T1000 (cell line): ENCODE measurements at regions not wholly inside any gene's neighbourhood (a gene's known extent, or its start where the extent isn't known, plus 50 kb on each side); places are given as distances from the start of the nearest gene placed in this dataset.

Experiments used
- DNase-seq: peaks from one replicate; lab custom pipeline; 2025; ENCODE audit warnings: mixed read lengths; lab: John Stamatoyannopoulos, UW

DNA sequence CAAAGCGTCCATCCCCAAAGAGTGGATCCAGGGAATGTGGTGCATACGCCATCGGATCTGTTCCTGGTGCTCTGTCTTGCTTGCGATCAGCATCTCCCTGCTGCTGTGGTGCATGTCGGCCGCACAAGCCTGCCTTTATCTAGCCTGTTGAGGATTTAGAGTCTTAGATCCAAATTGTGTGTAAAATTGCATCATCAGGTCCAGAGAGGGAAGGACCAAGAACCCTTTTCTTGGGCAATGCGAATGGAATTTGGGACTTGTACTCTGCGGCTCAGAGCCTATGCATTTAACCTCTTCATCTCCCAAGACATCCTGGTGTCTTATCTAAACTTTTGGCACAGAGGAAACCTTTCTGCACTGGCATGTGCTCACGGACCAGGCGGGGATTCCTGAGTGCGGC lies 1238.7 kb downstream of the TBC1D22A start:
- no peak for DNase-seq

DNA sequence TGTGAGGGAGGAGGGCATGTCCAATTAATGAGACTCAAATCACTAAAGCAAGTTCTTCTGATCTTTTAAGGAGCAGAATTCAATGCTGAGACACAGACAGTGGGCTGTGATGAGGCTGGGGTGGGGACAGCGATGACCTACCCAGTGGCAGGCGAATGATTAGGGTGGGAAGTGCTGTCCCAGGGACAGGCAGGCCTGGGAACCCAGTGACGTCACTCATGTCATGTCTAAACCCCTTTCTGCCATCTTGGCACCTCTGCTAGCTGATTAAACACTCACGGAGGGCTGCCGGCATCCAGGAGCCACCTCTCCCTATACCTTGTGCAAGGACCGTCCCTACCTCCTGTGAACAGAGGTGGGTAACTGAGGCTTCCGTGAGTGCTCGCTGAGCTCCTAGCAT lies 1235.2 kb downstream of the TBC1D22A start:
- no peak for DNase-seq

DNA sequence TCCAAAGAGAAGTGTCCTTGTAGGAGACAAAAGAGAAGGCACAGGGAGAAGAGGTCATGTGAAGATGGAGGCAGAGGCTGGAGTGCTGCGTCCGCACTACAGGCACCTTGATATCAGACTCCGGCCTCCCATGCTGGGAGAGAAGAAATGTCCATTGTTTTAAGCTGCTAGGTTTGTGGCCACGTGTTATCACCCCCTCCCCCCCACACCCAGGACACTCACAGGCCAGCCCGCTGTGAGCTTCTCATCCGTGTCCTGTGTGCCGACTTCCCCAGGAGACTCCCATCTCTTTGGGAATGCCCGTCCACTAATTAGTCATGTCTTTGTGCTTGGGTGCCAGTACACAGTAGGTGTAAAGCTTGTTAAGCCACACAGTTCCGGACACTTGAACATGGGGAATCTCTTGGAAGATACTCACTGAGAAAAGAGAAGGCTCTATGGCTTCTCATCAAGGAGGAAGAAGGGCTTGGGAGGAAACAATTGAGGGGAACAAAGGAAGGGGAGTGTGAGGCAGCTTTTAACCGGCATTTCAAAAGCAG lies 1234.7 kb downstream of the TBC1D22A start:
- DNase-seq, result no peak

DNA sequence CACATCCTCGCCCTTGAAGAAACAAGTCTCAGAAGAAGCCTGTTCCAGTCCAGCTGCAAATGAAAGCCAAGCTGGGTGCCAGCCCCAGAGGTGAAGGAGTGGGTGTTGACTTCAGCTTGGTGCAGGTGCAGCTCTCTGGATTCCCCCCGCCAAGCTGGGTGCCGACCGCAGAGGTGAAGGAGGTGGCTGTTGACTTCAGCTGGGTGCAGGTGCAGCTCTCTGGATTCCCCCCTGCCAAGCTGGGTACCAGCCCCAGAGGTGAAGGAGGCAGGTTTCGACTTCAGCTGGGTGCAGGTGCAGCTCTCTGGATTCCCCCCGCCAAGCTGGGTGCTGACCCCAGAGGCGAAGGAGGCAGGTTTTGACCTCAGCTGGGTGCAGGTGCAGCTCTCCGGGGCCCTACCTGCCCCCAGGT lies 1234.0 kb downstream of the TBC1D22A start:
- DNase-seq, result no peak

DNA sequence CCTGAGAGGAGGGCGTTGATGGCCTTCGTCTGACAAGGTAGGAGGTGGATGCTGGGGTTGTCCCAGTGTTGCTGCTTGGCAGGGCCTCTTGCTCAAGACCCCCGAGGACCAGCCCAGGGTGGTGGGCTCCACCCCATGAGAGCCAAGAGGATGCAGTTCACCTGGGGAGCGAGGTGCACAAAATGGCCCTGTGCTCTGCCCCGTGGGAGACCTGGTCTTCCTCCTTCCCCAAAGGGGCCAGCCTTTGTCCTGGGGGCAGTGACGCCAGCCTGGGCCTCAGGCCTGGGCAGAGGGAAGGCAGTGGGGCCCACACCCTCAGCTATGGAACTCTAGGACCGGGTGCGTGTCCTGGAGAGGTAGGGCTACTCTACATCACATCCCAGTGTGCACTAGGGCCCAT lies 1233.3 kb downstream of the TBC1D22A start:
- no peak for DNase-seq

GRCh38 chr22:47995264-47995627 lies 1232.8 kb downstream of the TBC1D22A start:
- no peak for DNase-seq

GRCh38 chr22:47994601-47995263 lies 1232.3 kb downstream of the TBC1D22A start:
- no peak for DNase-seq

DNA sequence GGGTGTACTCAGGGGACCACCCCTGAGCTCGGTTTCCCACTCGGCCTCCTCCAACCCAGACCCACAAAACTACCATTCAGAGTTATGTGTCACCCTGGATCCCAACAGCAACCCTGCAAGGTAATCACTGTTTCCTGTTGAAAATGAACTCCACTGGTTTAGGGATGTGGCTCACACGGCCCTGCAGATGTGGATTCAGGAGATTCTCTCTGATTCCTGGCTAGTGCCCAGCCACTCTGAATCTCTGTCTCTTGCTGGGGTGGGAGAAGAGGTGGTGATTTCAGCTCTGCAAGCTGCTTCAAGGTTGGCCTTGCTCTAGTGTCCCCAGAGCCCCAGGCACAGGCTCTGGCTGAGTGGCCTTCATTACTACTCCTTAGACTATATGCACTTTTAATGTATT lies 1231.6 kb downstream of the TBC1D22A start:
- DNase-seq, result no peak

DNA sequence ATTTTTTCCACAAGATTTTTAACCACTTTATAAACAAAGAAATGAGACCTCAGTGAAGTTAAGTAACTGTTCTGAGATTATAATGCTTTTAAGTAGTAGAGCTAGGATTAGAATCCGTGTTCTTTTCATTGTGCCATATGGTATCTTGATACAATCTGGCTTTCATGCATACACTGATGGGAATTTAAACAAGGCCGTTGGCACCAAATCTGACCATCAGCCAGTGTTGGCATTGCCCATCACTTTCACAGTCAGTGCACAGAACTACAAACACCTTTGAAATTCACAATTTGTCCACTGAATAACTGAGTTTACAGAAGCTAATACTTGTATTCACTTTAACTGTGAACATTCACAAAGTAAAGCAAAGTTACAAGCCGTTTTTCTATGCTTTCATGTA lies 1228.0 kb downstream of the TBC1D22A start:
- DNase-seq, result no peak

GRCh38 chr22:47987885-47988515 lies 1225.5 kb downstream of the TBC1D22A start:
- DNase-seq, result no peak

- no peak for DNase-seq
Measured at GRCh38 chr22:47976219-47976618, 1213.8 kb downstream of the TBC1D22A start.

GRCh38 chr22:47967831-47968230 lies 1205.4 kb downstream of the TBC1D22A start:
- DNase-seq, result no peak

DNA sequence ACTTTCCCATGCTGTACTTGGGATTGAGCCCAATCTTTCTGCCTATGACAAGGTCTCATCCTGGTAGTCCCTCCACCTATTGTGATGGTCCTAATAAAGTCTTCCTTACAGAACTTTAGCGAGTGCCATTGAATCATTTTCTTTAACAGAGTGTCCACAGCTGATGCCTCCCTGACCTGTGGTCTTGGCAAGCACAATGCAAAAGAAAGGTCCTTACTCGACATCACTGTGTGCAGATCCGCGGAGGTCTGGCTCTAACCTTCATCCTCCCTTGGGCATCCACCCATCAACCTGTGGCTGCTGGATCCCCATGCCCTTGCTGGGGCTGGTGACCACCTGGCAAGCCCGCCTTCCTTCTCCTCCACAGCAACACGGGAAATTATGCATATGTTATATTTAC lies 1203.9 kb downstream of the TBC1D22A start:
- no peak for DNase-seq

DNA sequence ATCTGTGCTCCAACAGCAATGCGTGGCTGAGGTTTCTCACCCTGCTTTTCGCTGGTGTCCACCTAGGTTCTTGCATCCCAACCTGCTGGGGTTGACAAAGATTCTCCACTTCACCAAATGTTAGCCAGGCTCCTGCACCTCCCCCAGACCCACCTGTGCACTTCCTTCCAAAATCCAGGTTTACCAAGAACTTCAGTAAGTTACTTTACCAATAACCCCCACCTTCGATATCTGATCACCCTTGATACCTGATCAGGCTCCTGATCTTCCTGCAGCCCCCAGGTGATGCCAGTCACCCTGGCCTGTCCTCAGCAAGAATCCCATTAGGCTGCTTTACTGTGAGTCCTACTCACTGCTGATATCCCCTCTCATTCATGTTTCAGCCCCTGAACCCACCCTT lies 1203.4 kb downstream of the TBC1D22A start:
- no peak for DNase-seq

DNA sequence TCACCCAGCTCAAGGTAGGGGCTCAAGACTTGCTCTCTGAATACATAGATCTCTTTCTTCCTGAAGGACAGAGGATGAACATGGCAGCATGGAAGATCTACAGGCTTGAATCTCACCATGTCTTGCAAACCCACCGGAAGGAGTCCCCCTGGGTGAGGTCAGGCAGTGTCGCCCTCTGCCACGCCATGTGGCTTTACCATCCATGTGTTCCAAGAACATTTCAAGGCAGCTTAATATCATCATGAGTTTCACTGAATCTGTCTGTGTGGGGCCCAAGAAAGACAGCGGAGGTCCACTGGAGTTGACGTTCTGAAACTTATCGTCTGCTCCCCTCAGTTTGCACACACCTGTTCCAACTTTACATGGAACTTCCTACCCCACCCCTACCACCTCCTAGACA lies 1202.6 kb downstream of the TBC1D22A start:
- DNase-seq, result no peak

DNA sequence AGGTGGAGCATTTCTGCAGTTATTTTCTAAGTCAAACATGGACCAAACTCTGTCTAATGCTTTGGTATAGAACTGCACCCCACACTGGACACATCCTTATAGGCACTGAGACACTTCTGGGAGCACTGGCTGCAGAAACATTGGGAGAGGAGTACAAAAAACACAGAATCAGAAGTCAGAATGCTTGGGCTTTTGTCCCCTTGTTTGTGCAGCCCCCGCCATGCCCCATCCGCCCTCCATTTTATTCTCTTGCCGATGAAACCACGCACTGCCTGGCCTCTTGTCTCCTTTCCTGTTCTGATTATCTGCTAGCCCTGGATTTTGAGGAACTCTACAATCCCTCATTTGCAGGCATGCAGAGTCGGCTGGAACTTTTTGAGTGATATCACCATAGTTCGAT lies 1201.2 kb downstream of the TBC1D22A start:
- no peak for DNase-seq

DNA sequence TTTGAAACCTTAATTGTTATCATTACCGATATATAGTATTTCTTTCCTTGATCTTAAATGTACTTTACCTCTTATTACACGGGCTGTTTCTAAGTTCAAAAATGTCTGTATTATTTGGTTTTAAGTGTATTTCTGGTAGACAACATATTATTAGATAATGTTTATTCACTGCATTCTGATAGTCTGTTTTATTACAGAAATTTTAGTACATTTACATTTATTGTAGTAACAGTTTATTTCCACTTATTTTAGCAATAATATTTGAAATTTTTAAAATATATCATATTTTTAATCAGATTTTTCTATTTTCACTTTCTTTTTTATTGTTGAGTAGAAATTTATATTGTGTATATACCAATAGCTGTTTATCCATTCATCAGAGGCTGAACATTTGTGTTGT lies 1195.2 kb downstream of the TBC1D22A start:
- DNase-seq, result no peak

GRCh38 chr22:47954107-47954506 lies 1191.7 kb downstream of the TBC1D22A start:
- no peak for DNase-seq

- DNase-seq, result no peak
Measured at GRCh38 chr22:47944941-47945340, 1182.5 kb downstream of the TBC1D22A start.

- no peak for DNase-seq
Measured at GRCh38 chr22:47943729-47944700, 1181.6 kb downstream of the TBC1D22A start.

GRCh38 chr22:47940211-47940610 lies 1177.8 kb downstream of the TBC1D22A start:
- DNase-seq, result no peak

DNA sequence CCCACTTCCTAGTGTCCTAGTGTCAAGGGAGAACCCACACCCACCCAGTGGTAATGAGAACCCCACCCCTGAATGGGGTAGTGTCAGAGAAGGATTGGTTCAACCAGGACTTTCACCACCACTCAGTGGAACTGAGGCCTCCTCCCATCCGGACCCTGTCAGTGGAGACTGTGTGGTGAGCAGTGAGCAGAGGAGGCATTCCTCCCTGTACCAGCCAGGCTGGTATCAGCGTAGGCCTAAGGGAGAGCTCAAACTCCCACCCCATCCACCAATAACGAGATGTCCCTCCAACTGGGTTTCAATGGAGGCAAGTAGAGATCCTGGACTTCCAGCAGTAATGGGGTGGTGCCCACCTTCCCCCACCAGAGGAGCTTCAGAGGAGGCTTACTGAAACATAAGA lies 1171.4 kb downstream of the TBC1D22A start:
- no peak for DNase-seq

- no peak for DNase-seq
Measured at GRCh38 chr22:47933226-47933625, 1170.8 kb downstream of the TBC1D22A start.
